ENCODE measurements at regions not wholly inside any gene's neighbourhood (a gene's known extent, or its start where the extent isn't known, plus 50 kb on each side); places are given as distances from the start of the nearest gene placed in this dataset.
"Not testable (repeated sequence)": the region's sequence is repeated elsewhere in the genome, so short reads cannot be mapped to it uniquely, and the experiment has no call there.

DNA sequence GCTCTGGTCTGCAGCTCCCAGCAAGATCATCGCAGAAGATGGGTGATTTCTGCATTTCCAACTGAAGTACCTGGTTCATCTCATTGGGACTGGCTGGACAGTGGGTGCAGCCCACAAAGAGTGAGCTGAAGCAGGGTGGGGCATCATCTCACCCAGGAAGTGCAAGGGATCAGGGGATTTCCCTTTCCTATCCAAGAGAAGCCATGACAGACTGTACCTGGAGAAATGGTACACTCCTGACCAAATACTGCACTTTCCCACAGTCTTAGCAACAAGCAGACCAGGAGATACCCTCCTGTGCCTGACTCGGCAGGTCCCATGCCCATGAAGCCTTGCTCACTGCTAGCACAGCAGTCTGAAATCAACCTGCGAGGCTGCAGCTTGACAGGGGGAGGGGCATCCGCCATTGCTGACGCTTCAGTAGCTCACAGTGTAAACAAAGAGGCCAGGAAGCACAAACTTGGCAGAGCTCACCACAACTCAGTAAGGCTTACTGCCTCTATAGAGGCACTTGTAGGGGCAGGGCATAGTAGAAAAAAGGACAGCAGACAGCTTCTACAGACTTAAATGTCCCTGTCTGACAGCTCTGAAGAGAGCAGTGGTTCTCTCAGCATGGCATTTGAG lies 60.5 kb downstream of the AREG start:
- not testable (repeated sequence) for DNase-seq (ENCODE audit: low spot score)

DNA sequence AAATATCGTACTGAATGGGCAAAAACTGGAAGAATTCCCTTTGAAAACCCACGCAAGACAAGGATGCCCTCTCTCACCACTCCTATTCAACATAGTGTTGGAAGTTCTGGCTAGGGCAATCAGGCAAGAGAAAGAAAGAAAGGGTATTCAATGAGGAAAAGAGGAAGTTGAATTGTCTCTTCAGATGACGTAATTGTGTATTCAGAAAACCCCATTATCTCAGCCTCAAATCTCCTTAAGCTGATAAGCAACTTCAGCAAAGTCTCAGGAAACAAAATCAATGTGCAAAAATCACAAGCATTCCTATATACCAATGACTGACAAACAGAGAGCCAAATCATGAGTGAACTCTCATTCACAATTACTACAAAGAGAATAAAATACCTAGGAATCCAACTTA lies 64.4 kb downstream of the AREG start:
- not testable (repeated sequence) for DNase-seq (ENCODE audit: low spot score)

DNA sequence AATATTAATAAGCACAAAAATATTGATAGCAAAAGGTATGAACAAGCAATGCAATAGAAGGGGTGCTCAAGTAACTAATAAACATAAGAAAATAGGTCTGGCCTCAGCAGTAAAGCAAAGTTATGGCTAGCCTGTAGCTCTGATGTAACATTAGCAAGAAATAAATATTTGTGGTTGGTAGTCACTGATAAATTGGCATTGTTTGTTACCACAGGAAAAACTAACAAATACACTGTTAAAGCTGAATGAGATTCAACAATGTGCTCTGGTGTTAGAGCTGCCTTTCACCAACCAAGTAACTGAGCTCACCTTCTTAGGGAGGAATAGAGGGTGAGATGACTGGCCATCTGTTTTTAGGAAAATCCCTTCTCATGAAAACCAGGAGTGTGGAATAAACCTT lies 71.4 kb downstream of the AREG start:
- no peak for DNase-seq (ENCODE audit: low spot score)

DNA sequence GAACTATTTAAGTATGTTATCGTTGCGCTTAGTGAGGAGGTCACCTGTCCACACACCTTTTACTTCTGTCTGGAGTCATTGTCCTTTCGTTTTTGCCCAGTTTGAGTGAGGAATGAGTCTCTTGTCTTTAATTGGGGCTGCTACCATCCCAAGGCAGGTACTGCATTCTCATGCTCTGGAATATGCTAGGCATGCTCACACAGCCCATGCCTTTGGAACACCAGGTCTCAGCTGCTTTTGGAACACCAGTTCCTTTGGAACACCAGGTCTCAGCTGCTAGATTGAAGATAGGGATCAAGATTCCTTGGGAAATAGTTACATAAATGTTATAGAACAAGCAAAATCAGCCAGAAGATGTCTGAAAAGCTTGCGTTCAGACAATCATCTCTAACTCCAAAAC lies 73.1 kb downstream of the AREG start:
- DNase-seq (ENCODE audit: low spot score), result no peak

DNA sequence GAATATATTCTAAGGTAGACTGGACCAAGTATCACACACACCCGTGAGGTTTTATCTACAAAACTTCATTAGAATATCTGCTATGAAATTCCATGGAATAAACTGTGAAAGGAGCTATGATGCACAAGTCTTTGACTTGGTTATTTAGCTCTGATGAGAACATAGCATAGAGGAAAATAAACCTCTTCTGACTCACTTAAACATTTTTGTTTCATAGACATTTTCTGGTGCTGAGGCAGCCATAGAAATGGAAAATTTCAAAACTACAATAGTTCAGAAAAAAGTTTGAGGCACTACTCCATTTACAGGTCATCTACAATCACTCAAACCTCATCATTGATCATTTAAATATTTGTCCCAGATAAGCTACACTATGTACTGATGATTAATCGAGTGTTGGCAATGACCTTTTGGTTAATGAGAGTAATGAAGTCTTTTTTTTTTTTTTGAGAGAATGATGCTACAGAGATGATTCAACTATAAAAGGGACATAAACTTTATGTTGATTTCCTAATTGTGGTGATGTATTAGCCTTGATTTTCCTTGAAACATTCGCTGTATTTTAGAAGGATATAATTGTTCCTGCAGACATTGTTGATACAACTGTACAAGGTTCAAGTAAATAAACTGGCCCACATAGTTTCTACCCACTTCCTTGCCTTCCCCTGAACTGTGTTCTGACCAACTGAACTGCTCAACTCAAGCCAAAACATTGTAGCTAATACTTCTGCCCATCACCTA lies 77.5 kb downstream of the AREG start:
- no peak for DNase-seq (ENCODE audit: low spot score)

DNA sequence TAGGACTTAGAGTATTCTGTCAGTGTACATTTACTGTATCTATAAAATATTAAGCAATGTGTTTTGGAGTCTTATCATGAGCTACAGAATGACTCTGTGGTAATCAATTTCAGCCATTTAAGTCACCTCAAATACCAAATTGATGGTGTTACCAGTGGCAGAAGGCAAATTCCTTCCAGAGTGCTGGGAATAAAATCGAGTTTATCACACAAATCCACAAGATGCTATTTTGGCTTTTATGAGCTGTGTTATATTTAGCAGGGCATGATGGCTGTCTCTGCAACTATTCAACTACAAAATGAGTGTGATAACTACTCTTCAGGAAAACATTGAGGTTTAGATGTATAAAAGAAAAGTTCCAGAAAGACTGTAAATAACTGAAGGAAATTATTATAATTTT lies 78.2 kb downstream of the AREG start:
- no peak for DNase-seq (ENCODE audit: low spot score)

DNA sequence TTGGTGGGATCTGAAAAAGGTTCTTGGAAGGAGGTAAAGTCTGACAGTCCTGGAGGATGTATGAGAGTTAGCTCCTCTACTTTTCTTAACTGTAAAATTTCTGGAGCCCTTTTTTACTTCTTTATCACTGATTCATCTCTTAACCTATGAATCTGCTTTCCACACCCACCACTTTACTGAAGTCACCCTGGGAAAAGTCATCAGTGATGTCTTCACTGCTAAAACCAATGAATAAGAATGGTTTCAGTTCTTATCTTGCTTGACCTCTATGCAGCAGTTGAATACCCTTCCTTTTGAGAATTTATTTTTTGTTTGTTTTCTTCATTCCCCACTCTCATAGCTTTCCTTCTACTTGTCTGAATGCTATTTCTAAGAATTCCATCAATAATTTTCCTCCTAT lies 80.0 kb downstream of the AREG start:
- no peak for DNase-seq (ENCODE audit: low spot score)

DNA sequence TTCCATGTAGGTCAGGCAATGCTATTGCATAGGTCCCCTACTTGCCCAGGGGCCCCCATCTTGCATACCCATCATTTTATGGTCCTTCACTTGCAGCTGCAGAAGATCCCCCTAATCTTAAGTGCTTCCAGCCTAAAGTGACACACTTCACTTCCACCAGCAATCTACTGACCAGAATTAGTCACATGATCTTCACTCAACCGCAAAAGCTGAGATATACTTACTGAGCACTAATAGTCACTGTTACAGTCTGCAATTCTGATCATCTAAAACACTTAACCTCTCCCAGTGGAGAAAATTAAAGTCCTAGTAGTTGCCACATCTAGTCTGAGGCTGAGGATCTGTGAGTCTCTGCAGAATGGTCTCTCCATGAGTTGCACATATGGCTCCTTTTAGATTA lies 82.1 kb downstream of the AREG start:
- no peak for DNase-seq (ENCODE audit: low spot score)

DNA sequence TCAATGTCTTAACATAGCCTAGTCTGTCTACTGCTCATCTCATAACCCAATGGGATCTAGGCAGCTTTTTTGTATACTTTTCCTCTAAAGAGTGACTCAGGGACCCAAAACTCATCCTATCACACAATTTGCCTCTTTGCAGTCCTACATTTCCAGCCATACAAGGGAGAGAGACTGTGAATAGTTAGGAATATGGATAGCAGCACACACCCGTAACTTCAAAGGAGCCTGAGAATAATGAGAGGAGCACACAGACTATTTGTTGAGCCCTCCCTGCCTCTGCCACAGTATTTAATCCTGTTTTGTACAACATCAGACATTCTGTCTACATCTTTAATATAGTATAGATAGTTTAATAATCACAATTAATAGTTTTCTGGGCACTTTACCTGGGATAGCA lies 83.2 kb downstream of the AREG start:
- no peak for DNase-seq (ENCODE audit: low spot score)

DNA sequence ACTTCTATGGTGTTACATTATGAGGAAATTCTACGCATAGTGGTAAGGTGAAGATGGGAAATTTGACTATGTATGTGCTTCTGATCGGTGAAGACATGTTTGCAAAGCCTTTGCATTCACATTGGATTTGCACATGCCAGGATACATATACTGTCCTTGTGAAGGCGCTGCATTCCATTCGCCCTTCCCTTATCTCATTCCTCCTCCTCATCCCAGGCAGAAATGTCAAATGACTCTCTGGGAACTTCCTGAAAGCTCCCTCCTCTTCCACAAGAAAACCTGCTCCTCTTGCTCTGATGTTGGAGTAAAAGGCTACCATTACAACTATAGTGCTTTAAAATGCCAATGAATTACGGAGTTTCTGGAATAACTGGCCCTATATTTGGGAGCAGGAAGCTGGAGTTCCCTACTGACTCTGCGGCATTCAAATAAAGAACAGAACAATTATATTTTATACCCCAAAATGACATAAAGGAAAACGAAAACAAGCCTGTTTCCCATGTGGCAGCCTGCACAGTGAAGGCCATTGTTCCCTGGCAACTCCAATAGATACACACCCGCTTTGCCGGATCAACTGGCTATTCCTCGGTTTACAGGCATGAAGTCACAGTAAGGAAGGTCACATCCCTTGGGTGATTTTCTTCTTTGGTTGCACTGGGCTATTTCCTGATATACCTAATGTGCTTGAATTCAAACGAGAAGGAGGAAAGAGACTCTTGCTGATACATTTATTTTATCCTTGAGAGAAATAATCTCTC lies 84.5 kb downstream of the AREG start:
- no peak for DNase-seq (ENCODE audit: low spot score)

DNA sequence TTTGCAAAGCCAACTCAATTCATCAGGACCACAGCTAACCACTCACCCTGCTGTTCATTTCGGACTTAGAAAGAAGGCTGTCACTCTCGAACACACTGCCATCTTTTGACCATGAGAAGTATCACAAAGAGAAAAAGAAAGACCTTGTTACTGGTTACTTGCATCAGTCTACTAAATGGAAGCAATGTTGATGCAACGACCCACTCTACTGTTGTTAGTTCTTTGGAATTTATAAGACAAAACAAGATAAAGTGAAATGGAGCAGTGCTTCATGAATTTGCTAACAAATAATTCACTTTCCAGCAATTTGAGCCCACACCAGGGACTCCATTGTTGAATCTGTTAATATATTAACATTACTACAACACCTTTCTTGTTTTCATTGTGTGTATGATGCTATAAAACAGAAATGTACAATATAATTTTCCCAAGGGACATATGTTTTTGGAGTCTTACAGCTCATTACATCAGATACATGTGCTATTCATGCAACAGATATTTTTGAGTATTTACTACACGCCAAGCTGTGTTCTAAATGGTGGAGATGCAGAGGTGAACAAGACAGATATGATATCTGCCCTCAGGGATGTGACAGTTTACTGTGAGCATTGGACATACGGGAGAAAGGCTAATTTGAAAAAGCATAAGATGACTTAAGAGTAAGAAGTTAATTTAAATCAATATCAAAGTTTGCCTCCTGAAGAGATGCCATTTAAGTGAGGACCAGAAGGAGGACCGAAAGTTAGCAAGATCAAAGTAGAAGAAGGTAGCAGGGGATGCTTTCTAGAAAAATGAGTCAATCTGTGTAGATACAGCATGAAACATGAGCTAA lies 87.2 kb downstream of the AREG start:
- DNase-seq (ENCODE audit: low spot score), result peak; percentile 84

DNA sequence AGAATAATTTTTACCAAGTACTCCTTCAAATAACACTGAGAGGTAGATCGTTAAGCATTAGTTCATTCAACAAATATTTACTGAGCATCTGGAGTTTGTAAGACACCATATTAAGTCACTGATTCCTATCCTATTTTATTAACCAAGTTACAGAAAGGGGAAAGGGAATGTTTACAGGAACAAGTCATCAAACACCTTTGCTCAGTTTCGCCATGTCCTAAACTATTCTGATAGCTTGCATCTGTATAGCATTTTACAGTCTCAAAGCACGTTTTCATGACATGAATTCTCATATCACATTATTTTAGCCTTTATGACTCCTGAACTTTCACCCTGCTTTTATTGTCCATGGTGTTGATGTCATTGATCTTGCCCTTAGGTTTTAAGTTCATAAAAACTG lies 89.2 kb downstream of the AREG start:
- no peak for DNase-seq (ENCODE audit: low spot score)

DNA sequence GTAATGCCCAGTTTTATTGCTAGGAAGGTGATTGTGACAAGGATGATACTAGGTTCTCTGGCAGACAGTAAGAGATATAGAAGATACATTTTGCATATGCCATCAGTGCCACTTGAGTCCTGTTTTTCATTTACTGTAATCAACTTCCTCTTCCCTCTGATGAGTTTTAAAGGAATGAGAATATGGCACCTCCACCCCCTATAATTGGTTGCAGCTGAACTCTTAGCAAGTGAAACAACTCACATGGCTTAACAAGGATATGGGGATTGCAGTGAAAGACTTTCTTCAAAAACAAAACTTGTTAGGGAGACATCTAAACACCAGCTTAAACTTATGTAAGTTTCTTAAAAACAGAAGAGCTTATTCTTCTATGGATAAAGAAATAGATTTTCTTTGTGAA lies 90.0 kb downstream of the AREG start:
- no peak for DNase-seq (ENCODE audit: low spot score)

DNA sequence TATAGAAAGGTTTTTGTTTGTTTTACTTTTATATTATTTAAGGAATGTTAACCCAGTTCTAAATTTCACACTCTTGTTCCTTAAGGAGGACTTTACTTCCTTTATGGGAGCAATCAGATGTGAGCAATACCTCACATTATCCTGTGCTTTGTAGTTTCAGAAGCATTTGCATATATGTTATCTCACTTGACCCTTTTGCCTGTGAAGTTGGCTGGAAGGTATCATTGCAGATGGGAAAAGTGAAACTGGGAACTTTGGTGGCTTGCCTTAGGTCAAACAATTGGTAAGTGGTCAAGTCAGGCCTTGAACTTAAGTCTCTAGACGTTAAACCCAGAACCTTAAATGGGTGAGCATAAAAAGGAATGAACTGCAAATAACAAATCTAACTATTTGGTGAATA lies 90.6 kb downstream of the AREG start:
- DNase-seq (ENCODE audit: low spot score), result no peak

DNA sequence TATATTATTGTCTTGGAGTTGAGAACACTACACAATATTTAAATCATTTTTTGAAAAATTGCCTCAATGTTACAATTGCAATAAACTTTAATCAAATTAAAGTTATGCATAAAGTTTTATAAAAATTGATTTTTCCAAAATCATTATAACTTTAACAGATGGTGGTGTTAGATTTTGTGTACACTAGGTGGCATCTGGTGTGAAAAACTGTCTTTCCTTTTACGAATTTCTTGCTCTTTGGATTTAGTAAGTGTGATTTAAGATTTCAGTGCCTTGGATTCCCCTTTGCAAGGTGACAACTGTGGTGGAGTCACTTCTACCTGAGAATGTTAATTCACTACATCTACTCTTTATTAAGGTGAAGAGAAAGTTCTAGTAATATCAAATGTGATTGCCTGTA lies 91.6 kb downstream of the AREG start:
- peak; percentile 41 for DNase-seq (ENCODE audit: low spot score)

DNA sequence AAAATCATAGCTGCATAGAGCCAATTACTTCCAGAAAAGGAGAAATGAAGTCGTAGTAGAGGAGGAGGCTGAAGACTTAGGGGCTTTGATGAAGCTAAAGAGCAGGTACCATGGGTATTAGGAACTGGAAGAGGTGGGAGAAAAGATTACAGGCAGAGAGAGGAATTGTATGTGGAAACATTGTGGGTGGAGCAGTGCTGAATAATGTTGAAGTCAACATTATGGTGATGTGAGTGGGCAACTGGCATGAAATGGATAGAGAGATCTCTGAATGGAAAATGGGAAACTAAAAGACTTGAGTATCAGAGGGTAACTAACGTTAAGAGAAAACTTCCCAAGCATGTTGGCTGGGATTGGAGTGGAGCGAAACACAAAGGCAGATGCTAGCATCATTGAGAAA lies 92.5 kb downstream of the AREG start:
- DNase-seq (ENCODE audit: low spot score), result no peak

DNA sequence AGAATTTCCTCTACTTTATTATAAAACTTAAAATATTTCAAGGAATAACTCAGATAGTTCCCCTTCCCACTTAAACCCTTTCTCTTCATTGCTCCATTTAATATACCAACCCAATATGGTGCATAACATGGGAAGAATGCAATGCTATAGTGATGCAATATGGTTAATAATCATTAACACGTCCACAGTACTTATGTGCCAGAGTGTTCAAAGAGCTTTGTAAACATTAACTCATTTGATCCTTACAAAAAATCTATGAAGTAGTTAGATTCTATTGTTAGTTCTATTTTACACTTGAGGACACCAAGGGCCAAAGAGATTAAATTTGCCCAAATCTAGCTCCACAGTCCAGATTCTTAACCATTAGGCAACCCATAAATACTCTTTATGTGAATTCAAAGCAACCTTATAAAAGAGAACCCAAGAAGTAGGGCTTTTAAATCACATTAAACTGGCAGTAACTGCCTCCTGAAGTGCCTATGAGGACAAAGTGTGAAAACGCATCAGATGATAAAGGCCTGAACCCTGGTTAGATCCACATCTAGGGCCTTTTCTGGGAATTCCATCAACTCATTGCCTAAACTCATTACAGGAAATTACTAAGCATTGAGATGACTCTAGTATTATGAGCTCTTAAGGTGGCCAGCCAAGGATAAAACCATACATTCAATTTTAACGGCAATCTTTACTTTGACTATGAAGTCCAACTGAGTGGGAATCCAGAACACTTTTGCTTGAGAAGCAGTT lies 94.3 kb downstream of the AREG start:
- no peak for DNase-seq (ENCODE audit: low spot score)

DNA sequence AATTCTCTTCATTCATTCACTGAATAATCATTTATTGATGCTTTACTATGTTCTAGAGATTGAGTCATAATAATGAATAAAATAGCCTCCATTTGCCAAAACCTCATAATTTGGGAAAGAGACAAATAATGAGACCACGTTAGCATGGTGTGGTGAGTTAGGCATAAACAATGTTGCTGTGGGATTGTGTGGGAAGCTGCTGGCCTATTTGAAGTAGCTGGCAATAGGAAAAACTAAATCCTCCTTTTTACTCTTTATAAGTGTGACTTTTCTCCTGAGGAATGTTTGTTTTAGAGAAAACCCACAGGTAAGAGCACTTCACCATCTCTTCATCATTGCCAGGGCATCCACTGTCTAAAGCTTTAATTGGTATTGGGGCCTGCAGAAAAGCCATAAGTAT lies 95.3 kb downstream of the AREG start:
- DNase-seq (ENCODE audit: low spot score), result no peak

DNA sequence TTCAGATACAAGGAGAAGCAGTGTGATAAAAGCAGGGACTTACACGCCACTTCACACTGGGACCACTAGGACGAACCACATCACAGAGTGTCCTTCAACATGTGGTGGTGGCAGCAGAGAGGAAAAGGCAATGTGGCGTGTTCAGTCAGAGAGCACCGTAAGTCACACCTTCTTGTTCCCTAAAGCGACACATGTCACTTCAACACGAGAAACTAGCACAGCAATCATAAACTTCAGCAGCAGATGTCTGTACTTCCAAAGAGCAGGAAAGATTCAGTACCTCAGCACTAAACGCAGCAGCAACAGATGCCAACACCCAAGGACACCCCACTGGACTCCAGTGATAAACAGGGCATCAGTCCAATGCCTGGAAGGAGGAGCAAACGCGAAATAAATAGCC lies 96.7 kb downstream of the AREG start:
- no peak for DNase-seq (ENCODE audit: low spot score)

DNA sequence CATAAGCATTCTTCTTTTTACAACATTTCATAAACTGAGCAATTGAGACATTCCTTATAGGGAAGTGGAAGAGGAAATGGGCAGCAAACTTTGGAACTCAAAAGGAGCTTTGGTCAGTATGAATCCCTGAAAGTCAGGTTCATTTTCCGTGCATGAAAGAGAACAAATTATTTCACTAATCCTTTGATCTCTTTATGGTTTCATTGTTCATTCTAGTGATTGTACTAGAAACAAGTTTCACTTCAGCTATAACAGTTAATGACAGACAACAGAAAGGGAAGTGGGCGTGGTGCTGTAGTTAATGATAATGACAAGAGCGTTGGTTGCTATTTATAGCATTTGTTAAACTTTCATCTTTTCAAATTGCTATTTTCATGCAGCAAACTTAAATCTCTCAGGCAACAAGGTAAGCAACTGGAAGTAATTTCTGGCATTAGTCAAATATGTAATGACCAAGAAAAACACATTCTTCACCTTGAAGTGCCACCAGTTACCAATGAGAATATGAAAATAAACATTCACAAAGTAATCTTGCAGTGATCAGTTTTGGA lies 98.4 kb downstream of the AREG start:
- no peak for DNase-seq (ENCODE audit: low spot score)

DNA sequence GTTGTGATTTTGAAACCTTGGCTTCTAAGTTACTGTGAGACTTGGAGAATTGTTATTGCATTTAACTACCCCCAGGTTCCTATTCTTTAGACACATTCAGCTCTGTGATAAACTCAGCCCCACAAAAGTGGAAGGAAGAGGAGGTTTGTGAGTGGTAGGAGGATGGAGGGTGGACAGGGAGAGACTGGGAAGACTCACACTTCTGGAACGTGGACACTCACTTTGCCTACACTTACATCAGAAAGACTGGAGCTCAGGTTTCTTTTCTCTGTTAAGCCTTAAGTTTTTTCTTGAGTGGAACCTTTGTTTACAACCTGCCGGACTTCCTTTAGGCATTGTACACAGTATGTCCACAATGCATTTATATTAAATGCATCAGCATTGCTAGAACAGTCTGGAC lies 99.0 kb downstream of the AREG start:
- no peak for DNase-seq (ENCODE audit: low spot score)
